Stimulated activated CD4-positive, alpha-beta T cell treated with anti-CD3 and anti-CD28 coated beads, TNF-alpha, amount 100 ng/mL, for 48 hours (primary cell): ENCODE measurements at regions not wholly inside any gene's neighbourhood (a gene's known extent, or its start where the extent isn't known, plus 50 kb on each side); places are given as distances from the start of the nearest gene placed in this dataset.

Experiments used
- DNase-seq, 3 donors: peaks; one replicate each; pipeline ENCODE4 v3.0.0-alpha.2; 2020; ENCODE audit warnings: low read depth in 3 of 3

DNA sequence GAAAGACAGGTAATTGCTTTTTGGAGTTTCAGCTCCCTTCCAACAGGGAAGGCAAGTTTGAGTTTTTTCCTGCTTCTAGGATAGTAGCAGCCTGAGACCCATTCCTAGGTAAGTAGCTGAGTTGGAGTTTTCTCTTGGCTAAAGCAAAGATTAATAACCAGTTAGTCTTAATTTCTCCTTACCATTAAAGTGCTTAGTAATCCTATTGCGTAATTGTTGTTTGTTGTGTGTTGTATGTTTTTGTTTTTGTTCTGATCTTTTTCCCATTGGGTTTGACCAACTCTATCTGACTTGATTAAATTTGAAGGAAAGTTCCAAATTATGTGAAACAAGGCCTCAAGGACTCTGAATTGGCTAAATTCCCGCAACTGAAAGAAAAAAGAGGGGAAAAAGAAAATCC, 83.5 kb downstream of the TBX22 start:
- no peak for DNase-seq

DNA sequence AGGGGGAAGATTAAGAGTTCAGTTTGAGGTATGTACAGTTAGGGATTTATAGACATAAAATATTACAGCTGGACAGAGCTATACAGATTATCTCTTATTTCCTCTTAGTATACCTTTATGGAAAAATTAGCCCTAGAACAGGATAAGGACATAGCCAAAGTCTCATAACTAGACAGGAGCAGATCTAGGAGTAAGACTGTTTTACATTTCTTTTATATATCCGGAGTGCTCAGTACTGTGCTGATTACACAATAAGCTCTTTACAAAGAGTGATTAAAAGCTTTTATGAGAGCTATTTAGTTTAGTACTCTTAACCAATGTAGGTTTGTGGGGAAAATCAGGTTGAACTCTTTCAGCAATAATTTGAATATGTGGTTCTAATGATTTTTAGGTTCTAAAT, 105.8 kb downstream of the TBX22 start:
- no peak for DNase-seq

DNA sequence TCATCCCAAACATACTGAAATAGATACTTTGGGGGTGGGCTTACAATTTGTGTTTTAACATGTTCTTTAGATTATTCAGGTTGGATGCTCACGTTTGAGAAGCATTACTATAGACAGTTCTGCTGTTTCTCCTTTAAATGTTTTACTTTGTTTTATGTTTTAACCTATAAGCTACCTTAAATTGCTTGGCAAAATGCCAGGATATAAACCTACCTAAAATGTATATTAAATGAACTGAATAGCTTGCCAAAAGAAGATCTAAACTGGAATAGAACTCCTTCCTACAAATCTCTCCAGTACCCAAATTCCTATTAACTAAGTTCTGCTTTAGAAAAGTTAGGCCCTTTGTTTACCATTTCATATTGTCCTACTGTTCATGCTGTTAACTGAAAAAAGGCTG, 124.4 kb downstream of the TBX22 start:
- no peak for DNase-seq

DNA sequence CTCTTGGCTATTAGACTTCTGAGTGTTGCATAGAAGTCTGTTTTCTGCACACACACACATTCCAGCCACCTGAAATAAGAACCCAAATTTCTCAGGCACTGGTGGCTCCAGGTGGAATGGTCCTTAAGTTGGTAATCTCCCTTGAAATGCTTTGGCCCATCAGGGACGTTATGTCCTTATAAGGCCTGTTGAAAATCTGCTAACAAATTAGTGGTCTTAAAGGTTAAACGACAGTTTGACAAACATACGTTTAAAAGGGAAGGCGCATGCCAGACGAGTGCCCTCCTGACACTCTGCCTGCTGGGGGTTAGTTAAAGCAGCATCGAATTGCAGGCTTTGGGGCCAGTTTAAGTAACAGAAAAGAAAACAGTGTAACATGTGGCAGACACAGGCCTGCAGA, 125.0 kb downstream of the TBX22 start:
- DNase-seq: no peak

DNA sequence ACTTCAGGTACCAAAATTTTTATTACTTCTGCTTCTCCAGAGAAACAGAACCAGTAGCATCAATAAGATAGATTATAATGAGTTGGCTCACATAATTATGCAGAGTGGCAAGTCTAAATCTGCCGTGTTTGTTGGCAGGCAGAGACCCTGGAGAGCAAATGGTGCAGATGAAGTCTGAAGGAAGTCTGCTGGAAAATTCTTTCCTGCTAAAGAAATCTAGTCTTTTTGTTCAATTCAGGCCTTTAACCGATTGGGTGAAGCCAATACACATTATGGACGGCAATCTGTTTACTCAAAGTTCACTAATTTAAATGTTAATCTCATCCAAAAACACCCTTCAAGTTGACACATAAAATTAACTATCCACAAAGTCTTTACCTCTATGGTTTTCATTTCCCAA, 156.0 kb downstream of the TBX22 start:
- no peak for DNase-seq

DNA sequence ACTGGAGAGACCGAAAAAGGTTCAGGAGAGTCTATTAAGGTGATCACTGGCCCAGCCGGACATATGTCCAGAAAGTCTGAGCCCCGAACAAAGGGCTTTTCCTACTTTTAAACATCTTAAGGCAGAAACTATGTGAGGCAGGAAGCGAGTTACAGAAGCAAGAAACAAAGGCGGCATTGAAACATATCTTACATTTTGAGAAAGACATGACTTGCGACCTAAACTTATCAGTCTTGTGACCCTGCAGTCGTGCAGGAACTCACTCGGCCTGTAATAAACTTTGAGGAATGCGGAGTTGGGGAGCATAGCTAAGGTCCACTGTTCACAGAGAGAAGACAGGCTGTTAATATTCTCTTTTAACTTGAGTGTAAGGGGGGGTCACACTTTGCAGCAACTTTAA, 158.7 kb downstream of the TBX22 start:
- DNase-seq: no peak

DNA sequence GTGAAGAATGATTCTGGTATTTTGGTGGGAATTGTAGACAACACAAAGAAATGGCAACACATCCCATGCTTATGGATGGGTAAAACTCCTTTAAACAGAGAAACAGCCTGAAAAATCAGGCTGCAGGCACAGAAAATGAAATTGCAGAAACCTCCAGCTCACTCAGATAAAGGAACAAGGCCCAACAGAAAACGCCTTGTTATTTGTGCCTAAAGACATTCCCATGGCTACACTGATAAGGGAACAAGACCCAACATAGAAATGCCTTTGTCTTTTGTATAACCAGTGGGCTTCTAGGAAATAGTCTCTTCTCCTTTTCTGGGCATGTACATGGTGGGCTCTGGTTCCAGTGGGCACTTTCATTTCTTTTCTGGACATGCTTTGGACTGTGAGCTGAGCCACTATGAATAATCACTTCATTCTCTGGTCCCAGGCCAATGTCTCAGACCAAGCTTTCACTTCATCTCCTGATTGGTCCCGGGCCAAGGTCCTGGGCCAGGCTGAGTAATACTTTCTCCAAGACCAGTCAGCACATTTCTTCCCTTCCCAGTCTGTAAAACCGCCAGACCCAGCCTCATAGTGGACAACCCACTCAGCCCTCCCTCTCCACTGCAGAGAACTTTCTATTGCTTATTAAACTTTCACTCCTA, 160.5 kb downstream of the TBX22 start:
- no peak for DNase-seq

DNA sequence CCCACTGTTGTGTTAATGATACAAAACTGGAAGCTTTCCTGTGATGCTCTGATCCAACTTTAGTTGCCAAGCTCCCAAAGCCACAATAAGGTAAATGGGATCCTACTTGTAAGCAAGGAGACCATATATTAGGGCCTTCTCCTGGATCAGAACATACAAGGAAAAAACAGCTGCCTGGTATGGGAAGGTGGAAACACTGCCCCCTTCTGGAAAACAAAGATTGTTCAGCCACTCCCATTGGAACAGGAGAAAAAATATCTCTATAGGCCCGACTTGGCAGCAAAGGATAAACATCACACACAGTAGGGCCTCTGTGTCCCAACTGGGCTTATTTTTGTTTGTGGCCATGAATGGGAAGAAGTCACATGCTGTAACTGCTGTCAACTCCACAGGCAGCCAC, 166.5 kb downstream of the TBX22 start:
- no peak for DNase-seq

DNA sequence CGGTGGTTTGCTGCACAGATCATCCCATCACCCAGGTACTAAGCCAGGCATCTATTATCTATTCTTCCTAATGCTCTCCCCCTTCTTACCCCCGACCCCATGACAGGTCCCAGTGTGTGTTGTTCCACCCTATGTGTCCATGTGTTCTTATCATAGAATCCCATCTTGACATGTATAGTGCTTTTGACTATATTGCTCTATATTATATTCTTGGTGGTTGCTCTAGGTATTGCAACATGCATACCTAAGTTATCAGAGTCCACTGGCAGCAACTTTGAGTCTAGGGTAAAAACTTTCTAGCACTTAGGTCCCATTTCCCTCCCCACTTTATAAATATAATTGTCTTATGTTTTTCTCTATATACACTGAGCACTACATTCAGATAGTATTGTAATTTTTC, 170.3 kb downstream of the TBX22 start:
- DNase-seq: no peak

DNA sequence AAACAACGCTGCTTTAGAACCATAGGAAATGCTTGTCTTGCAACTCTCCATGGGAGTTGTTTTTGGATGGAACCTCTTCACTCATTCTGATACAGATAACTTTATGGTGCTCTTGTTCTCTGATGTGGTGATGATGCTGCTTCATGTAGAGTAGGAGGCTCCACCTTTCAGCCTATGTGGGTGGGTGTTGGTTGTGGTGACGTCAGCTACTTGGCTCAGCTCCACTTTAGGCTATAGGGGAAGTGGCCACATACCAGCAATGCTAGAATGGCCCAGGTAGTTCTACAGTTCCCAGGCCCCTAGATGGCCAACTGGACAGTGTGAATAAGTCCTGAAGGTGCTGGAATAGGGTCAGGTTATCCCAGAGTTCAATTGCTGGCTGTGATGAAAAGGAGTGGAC, 192.1 kb downstream of the TBX22 start:
- DNase-seq: no peak

DNA sequence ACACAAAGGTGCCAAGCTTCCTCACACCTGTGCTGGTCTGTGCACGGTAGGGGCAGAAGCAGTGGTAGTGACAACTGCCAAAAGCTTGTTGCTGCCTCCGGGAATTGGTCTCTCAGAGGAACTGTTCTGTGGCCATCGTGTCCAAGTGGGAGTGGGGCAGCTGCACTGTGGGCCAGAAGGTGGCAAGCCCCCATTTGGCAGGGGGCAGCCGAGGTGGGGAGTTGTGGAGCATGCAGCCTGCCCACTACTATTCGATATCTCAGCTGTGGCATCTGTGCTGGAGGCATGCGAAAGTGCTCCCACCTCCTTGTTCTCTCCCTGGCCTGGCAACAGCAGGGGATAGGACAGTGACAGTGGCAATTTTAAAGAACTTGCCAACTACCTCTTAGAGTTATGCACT, 192.8 kb downstream of the TBX22 start:
- DNase-seq: no peak

DNA sequence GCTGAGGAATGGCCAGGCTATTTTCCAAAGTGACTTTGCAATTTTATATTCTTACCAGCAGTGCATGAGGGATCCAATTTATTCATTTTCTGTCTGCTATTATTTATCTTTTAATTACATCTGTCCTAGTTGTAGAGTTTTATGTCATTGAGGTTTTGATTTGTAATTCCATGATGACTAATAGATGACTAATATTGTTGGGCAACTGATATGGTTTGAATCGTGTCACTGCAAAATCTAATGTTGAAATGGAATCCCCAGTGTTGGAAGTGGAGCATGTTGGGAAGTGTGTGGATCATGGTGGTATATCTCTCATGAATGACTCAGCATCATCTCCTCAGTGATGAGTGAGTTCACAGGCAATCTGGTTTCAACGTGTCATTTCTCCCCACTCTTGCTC, 201.5 kb downstream of the TBX22 start:
- DNase-seq: no peak

DNA sequence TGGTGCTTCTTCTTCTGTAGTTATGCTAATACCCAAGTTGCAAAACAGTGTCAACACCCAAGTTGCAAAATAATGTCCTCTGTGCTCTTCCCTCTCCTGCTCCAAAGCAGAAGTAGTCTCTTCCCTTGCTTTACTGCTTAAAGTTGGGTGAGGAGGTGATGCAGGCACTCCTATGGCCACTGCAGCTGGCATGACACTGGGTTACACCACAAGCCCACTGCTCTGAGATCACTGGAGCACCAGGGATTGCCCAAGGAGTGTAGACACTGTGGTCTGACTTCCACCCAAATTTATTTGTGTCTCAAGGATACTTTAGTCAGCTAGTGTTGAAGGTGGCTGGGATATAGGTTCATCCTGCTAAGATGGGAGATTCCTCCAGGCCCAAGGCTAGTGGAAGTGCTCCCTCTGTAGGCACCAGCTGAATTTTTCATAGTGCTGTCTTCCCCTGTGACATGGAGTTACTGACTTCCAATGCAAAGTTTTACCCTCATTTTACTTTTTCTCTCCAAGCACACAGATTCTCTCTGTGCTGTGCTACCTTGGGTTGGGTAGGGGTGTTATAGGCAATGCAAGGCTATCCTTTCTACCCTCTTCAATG, 196.2 kb upstream of the TENT5D start:
- DNase-seq: no peak

DNA sequence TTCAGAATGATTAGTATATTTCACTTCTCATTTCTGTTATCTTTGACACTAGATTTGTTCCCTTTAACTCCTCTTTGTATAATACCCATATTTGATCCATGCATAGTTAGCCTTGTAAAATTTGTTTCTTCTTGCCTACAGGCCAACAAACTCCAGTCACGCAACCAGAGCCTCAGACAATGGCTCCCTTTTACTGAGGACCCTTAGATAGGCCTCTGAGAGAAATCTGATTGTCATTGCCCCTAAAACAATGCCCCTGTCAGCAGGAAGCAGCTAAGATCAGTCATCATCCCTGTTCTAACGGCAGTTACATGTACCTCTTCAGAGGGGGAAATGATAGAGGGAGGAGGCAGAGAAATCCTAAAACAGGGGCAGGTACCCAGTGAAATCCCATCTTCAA, 190.6 kb upstream of the TENT5D start:
- no peak for DNase-seq

DNA sequence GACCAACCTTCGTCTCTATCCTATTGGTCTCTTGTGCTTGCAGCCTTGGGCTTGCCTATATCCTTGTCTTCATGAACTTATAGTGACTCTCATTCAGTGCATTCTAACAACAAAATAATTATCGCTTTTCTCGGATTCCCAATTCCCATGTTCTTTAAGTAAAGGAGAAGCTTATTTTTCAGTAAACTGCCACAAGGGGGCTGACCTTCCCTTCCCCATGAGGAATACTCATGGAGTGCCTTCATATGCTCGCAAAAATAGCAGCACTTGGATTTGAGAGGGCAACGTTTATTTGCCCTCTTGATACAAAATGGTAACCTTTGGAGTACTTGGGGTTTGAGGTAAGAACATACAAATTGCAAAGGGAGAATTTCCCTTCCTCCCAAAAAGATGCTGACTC, 183.2 kb upstream of the TENT5D start:
- DNase-seq: no peak

DNA sequence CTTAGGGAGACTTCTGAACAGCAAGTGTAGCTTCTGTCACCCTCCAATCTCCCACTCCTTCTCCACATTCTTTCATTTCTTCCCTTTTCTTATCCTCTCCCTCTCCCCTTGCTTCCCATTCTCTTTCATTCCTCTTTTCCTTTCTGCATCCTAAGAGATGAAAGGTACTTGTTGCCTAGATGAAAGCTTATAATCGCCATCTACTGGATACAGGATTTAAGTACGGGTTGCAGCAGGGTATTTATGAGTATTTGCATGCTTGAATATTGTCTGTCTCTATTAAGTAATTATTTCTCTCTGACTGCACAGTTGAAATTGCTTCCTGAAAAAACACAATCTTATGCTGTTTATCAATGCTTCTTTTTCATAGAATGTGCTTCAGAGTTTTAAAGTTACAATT, 174.0 kb upstream of the TENT5D start:
- no peak for DNase-seq

DNA sequence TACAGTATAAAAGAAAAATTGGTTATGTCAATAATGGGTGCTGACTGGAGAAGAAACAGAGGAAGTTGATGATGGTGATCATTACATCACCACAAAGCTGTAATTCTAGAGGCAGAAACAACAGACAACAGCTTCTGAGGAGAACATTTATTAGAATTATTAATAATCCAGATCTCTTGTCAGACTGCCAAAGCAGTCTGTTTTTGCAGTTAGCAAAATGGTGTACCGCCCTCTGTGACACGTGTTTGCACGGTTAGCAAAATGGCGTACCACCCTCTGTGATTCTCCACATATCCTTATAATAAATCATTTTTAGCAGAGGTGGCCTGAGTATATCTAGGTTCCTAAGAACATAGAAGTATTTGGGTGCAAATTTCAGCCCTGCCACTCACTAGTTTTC, 154.0 kb upstream of the TENT5D start:
- DNase-seq: no peak

DNA sequence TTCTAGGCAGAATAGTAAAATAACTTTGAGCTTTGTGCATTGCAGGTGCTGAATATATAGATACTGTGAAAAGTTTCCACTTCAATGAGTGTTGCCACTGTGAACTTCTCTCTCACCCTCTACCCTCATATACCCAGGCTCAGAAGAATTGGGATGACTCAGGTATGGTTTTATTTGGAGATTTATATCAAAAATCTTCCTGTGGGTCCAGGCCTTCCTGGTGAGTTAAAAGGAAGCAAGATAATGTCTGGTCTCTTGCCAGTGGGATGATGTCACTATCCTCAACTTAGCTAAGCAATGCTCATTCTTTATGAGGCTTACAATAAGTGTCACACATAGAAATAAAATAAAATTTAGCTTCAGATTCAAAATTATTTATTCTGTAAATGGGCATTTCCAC, 153.3 kb upstream of the TENT5D start:
- DNase-seq: no peak

DNA sequence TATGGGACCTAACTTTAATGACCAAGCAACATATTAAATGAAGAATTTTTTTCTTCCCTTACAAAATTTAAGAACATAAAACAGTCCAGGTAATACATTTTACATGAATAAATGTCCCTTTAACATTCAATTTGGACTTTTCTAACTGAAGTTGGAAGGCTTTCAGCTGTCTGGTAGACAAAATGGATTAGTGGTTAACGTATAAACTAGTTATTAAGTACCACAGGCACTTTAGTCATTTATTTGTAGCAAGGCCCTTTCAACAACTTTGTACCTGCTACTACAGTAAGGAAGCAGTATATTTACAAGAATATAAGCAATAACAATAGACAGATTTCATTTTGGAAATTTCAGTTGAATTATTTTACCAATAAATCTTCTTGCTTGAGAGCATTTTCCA, 152.5 kb upstream of the TENT5D start:
- DNase-seq: no peak

DNA sequence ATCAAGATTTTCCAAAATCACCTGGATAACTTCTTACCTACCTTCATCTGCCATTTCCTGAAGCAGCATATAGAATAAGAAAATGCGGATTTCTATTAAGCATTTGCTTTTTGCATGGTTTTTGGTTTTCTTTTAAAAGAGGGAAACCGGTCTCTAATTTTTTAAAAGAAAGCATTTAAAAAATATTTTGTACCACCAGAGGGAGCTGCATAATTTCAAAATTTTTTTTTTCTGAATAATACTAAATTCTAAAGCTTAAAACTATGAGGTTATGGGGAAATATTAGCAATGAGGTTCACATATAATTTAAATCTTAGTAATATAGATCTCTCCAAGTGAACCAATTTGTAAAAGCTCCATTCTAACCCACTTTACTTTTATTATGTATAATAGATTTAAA, 137.7 kb upstream of the TENT5D start:
- no peak for DNase-seq

DNA sequence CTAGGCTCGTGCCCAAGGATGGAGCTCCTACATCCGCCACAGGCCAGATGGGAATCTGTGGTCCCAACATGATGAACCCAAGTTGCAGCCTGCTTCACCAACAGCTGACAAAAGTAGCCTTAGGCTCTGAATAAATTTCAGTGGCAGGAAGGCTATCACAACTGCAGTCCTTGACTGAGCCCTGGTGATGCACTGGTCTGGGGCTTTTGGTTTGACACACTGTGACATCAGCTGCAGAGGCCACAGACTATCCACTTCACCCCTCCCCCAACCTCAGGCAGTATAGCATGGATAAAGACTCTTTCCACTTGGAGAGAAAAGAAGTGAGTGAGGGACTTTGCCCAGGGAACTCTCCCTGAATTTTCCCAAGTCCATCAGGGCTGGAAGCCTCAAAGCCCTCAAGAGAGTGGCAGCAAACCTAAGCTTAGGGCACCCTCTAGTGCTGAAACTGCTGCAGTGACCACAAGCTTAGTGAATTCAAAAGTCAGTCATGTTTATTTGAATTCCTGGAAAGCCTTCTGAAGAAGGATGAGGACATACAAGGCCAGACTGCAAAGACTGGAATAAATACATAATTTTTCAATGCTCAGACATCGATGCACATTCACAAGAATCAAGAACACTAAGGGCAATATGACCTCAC, 135.0 kb upstream of the TENT5D start:
- no peak for DNase-seq

DNA sequence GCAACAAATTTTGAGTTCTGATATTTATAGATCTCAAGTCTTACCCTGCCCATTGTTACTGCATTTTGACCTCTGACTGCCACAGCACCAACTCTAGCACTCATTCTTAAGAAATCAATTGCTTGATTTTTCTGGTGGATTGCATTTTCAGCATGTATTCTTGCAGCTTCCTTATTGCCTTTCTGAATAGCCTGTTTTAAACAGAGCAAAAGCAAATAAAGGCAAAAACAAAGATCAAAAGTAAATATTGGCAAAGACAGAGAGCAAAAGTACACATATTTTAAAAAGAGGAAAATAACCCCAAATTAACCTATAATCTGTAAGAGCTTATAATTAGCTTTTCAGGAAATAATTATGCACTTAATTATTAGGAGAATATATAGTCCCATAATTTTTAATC, 129.4 kb upstream of the TENT5D start:
- DNase-seq: no peak

DNA sequence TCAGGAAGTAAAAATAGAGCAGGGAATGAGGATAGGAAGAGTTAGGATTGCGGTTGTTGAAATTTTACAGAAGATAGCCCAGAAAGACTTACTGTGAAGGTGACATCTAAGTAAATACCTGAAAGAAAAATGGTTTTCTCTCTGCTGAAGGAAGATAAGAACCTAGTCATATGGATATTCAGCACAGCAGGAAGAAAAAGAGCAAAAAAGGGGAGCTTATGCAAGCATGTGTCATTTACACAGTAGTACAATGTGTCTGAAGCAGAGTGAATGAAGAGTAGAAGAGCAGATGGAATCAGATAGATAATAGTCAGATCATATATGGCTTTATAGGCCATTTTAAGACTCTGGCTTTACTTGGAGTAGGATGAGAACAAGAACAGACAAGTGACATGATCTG, 126.9 kb upstream of the TENT5D start:
- DNase-seq: no peak

DNA sequence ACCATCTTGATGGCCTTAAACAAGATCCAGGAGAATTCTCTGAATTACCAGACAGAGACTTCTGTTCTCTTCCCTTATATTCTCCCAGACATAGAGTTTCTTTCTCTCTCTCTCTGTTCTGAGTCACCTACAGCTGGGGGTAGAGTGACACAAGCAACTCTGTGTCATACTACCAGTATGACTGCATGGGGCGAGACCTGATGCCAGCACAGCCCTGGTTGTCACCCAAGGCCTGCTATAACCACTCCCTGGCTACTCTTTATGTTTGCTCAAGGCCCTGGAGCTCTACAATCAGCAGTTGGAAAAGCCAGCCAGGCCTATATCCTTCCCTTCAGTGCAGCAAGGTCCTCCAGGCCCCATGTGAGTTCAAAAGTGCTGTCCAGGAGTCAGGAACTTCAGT, 114.2 kb upstream of the TENT5D start:
- no peak for DNase-seq
